Activated CD4-positive, alpha-beta T cell treated with anti-CD3 and anti-CD28 coated beads, Interleukin-10, Interleukin-2, amounts not matched to agents 100 ng/mL and 50 ng/mL, durations not matched to agents 16 hours and 8 hours (primary cell): ENCODE measurements at regions not wholly inside any gene's neighbourhood (a gene's known extent, or its start where the extent isn't known, plus 50 kb on each side); places are given as distances from the start of the nearest gene placed in this dataset.
"Not testable (repeated sequence)": the region's sequence is repeated elsewhere in the genome, so short reads cannot be mapped to it uniquely, and the experiment has no call there.

Experiments used
- DNase-seq: peaks from one replicate; pipeline ENCODE4 v3.0.0-alpha.2; 2020

DNA sequence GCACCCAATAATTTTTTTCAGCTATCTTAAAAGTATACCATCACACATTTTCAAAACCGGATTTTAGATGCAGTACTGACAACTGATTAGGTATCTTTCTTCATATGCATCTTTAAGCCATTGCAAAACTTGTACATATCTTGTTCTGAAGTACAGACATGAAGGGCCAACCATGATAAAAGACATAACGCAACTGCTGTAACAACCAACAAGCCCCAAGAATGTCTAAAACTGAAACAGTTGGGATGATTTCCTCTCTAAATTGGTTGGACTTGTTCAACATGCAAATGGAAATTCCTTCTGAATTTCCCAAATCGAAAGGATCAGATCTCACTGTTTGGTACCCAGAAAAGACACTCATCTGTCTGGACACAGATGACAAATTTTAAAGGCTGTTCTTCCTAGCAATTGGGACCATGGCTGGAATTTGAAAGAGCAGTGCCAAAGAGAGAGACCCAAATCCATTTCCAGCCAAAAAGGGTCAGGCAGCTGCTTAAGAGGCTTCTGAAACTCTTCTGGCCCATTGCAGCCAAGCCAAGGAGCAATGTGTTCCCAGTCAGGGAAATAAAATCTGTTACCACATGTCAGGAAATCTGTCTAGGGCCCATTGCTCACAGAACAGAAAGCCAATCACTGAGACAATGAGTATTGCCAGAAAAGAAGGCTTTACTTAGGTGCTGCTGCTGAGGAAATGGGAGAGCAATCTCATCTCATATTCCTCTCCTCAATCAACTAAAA lies 1122.4 kb upstream of the USP15 start:
- DNase-seq, result no peak

DNA sequence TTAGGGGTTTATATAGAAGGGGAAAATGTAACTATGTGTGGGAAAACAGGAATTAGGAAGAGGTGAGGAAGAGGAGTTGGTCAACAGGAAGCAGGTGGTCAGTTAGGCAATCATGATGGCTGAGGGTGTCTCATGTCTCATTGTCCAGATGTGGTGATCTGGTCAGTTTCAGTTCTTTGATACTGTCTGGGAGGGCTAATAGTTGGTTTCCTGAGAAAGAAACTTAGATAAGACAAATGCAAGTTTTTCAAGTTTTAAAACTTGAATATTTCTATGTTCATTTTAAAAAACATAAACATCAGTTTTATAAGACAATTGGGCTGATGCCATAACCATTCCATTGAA lies 1121.8 kb upstream of the USP15 start:
- no peak for DNase-seq

DNA sequence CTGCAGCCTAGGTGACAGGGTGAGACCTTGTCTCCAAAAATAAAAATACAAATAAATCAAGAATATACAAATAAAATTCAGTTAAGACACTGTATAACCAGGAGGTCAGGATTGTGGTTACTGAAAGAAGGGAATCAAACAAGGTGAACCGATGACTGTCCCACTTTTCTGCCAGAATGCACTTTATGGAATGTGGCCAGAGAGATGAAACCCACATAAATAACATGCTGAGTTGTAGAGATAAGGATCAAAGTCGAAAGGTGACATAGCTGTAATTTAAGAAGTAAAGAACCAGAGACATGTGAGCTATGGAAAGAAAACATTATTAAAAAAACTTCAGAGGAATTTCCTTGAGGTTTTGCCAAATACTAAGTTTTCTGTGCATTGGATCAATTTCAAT lies 1098.2 kb upstream of the USP15 start:
- DNase-seq, result no peak

- DNase-seq, result no peak
Measured at GRCh38 chr12:61188801-61189595, 1071.2 kb upstream of the USP15 start.

DNA sequence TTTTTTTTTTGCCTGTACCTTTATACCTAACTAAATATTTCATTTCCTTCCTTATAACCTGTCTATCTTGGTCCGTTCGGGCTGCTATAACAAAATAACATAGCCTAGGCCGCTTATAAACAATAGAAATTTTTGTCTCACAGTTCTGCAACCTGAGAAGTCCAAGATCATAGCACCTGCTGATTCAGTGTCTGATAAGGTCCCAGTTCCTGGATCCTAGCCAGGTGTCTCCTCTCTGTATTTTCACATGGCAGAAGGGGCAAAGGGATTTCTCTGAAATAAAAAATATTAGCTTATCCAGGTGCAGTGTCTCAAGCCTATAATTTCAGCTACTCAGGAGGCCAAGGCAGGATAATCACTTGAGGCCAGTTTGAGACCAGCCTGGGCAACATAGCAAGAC lies 1046.6 kb upstream of the USP15 start:
- no peak for DNase-seq

GRCh38 chr12:61220337-61220736 lies 1039.9 kb upstream of the USP15 start:
- no peak for DNase-seq

DNA sequence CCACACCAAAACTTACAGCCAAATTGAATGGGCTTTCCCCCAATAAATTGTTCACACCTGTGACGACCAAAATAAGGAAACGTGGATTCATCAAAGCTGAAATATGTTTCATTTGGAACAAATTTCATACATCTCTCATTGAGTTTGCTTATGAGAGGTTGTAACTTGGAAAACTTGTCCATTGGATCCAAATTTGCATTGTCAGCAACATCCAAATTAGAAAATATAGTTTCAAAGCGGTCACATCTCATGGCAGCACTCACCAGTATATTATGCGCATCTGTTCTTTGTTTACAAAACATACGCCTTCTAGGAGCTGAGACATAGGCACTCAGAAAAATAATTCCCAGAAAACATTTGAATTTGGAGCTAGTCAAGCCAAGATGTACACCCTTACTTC lies 1028.2 kb upstream of the USP15 start:
- DNase-seq, result no peak

- no peak for DNase-seq
Measured at GRCh38 chr12:61250303-61250702, 1009.9 kb upstream of the USP15 start.

GRCh38 chr12:61251076-61251475 lies 1009.1 kb upstream of the USP15 start:
- no peak for DNase-seq

GRCh38 chr12:61254225-61254624 lies 1006.0 kb upstream of the USP15 start:
- DNase-seq, result no peak

GRCh38 chr12:61264294-61264693 lies 995.9 kb upstream of the USP15 start:
- DNase-seq, result not testable (repeated sequence)

- no peak for DNase-seq
Measured at GRCh38 chr12:61267474-61267873, 992.7 kb upstream of the USP15 start.

DNA sequence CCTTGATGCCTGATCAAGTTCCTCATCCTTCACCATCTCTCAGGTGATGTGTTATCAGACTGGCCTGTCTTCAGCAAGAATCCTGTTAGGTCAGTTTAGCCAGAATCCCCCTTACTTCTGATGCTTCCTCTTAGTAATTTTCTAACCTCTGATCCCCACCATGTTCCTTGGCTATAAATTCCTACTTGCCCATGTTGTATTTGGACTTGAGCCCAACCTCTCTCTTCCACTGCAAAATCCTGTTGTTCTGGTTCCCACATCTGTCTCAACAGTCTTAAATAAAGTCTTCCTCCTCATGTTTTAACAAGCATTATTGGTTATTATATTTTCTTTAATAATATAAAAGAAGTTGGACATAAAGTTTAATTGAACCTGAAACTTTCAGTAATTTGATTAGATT lies 987.8 kb upstream of the USP15 start:
- no peak for DNase-seq

DNA sequence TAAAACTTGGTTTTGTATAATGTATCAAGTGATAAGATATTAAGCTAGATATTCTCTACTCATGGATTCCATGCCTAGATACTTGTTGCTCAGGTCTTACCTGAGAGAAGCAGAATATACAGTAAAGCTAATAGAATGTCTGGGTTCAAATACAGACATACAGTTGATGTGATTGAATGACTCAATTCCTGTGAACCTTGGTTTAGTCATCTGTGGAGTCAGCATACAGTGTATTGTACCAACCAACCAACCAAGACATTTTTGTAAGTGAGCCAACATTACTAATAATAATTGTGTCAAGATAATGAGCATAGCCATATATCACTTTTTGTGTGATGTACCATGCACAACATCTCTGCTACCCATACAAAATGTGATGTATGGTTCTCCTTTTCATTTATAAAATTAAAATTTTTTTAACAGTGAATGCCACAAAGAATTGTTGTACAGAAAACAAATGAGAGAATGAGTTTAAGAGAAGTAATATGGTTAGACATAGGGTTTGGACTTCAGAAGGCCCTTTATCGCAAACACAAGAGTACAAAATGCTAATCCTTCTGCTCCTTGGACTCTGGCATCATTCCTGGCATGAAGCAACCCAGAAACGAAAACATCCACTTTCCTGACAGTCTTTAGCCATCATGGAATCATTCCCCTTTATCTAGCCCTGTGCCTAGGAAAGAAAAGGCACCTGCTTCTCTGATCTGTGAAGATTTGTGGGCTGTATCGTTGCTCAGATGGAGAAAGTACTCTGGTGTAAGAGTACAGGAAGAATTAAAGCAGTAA lies 977.2 kb upstream of the USP15 start:
- DNase-seq, result no peak

DNA sequence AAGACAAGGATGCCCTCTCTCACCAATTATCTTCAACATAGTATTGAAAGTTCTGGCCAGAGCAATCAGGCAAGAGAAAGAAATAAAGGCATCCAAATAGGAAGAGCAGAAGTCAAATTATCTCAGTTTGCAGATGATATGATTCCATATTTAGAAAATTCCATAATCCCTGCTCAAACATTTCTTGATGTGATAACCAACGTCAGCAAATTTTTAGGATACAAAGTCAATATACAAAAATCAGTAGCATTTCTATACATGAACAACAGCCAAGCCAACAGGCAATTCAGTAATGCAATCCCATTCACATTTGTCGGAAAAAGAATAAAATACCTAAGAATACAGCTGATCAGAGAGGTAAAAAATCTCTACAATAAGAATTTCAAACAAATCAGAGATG lies 969.7 kb upstream of the USP15 start:
- DNase-seq, result no peak

DNA sequence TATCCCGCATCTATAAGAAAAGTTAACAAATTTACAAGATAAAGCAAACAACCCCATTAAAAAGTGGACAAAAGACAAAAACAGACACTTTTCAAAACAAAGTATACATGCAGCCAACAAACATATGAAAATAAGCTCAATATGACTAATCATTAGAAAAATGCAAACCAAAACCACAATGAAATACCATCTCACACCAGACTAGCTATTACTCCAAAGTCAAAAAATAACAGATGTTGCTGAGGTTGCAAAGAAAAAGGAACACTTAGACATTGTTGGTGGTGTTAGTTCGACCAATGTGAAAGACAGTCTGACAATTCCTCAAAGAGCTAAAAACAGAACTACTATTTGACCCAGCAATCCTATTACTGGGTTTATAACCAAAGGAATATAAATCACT lies 968.6 kb upstream of the USP15 start:
- no peak for DNase-seq

- DNase-seq, result not testable (repeated sequence)
Measured at GRCh38 chr12:61294011-61294410, 966.2 kb upstream of the USP15 start.

DNA sequence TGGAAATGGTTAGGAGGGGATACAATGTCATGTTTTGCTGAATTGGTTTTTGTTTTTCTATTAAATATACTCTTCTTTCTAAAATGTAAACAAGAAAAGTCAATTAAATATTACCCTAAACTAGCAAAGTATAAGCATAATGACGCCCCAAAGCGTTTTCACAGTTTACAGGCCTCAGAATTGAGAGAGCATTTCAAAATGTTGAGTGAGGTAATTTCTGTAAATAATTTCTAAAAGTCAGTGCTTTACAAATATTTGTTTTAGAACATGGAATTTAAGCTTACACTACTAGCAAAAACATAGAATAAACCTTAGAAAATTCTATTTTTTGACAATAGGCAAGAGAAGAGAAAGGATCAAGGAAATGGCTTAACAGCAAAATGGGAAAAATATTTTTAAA lies 958.4 kb upstream of the USP15 start:
- DNase-seq, result no peak

GRCh38 chr12:61302282-61302681 lies 957.9 kb upstream of the USP15 start:
- DNase-seq, result no peak

GRCh38 chr12:61308220-61308619 lies 952.0 kb upstream of the USP15 start:
- no peak for DNase-seq

- DNase-seq, result no peak
Measured at GRCh38 chr12:61311413-61311812, 948.8 kb upstream of the USP15 start.

GRCh38 chr12:61348871-61349270 lies 911.3 kb upstream of the USP15 start:
- DNase-seq, result no peak

GRCh38 chr12:61355105-61355504 lies 905.1 kb upstream of the USP15 start:
- no peak for DNase-seq

GRCh38 chr12:61356485-61356884 lies 903.7 kb upstream of the USP15 start:
- no peak for DNase-seq
